Mesendoderm (in vitro differentiated cells): ENCODE measurements at regions not wholly inside any gene's neighbourhood (a gene's known extent, or its start where the extent isn't known, plus 50 kb on each side); places are given as distances from the start of the nearest gene placed in this dataset.

Source experiments
- DNase-seq: peaks from one replicate; pipeline ENCODE4 v3.0.0; 2013
- H2AK5ac ChIP-seq: 2 replicates; pipeline ENCODE4 v1.6.1; 2013; ENCODE audit warnings: low read length, inconsistent platforms
- H2BK120ac ChIP-seq: 2 replicates; pipeline ENCODE4 v1.6.1; 2013; ENCODE audit warnings: low read depth, mild to moderate bottlenecking, low read length, moderate library complexity, mixed read lengths
- H2BK15ac ChIP-seq: replicated peaks from 2 replicates; pipeline ENCODE4 v1.6.1; 2013; ENCODE audit warnings: low read depth, mild to moderate bottlenecking, moderate library complexity
- H2BK5ac ChIP-seq: 2 replicates; pipeline ENCODE4 v1.6.1; 2013; ENCODE audit warnings: low read length, inconsistent platforms
- H3K18ac ChIP-seq: 2 replicates; pipeline ENCODE4 v1.6.1; 2013; ENCODE audit warnings: mild to moderate bottlenecking, low read length, mixed read lengths
- H3K23ac ChIP-seq: one replicate; pipeline ENCODE4 v1.6.1; 2013; ENCODE audit warnings: low read length
- H3K27ac ChIP-seq: 2 replicates; pipeline ENCODE4 v1.5.1; 2013; ENCODE audit warnings: low read depth, mild to moderate bottlenecking, inconsistent platforms, low read length, moderate library complexity
- H3K27me3 ChIP-seq: 2 replicates; pipeline ENCODE4 v1.6.1; 2013; ENCODE audit warnings: low read length, control low read depth, mild to moderate bottlenecking, inconsistent platforms; ENCODE audit not compliant: insufficient read depth, poor library complexity
- H3K36me3 ChIP-seq: 2 replicates; pipeline ENCODE4 v1.6.1; 2013; ENCODE audit warnings: low read length, inconsistent platforms; ENCODE audit not compliant: control insufficient read depth, insufficient read depth
- H3K4ac ChIP-seq: one replicate; pipeline ENCODE4 v1.6.1; 2013; ENCODE audit warnings: low read depth, mild to moderate bottlenecking, low read length, moderate library complexity
- H3K4me1 ChIP-seq: 2 replicates; pipeline ENCODE4 v1.6.1; 2013; ENCODE audit warnings: low read depth, low read length, inconsistent platforms; ENCODE audit not compliant: control insufficient read depth
- H3K4me2 ChIP-seq: 2 replicates; pipeline ENCODE4 v1.6.1; 2013; ENCODE audit warnings: low read length
- H3K4me3 ChIP-seq: 2 replicates; pipeline ENCODE4 v1.5.1; 2013; ENCODE audit warnings: mild to moderate bottlenecking, low read length
- H3K56ac ChIP-seq: one replicate; pipeline ENCODE4 v1.6.1; 2013; ENCODE audit warnings: low read length
- H3K79me1 ChIP-seq: 2 replicates; pipeline ENCODE4 v1.6.1; 2013; ENCODE audit warnings: low read length, inconsistent platforms
- H3K79me2 ChIP-seq: 2 replicates; pipeline ENCODE4 v1.6.1; 2013; ENCODE audit warnings: mild to moderate bottlenecking, low read length; ENCODE audit not compliant: control insufficient read depth, insufficient read depth
- H3K9ac ChIP-seq: 2 replicates; pipeline ENCODE4 v1.6.1; 2013; ENCODE audit warnings: low read length, inconsistent platforms
- H4K5ac ChIP-seq: one replicate; pipeline ENCODE4 v1.6.1; 2013; ENCODE audit warnings: low read length
- H4K8ac ChIP-seq: one replicate; pipeline ENCODE4 v1.6.1; 2013; ENCODE audit warnings: low read depth, mild to moderate bottlenecking, control low read depth, low read length, moderate library complexity
- WGBS: extraction: QIAGEN DNeasy Blood & Tissue Kit; methylation state at CpG from one replicate; pipeline ENCODE4 v1.1.7; 2013; ENCODE audit warnings: low lambda C conversion rate, missing lambda C conversion rate; ENCODE audit not compliant: insufficient coverage; ENCODE audit errors: extremely low coverage; 5-methylcytosine and 5-hydroxymethylcytosine counted together

- Histone ChIP-seq H3K23ac (no peak overlapping the region), H3K56ac (no peak overlapping the region), H2AK5ac (no peak overlapping the region), H2BK5ac (no peak overlapping the region), H3K27ac (no peak overlapping the region), H3K4me3 (no peak overlapping the region), H2BK15ac (no peak overlapping the region), H4K8ac (no peak overlapping the region), H3K4ac (no peak overlapping the region), H3K4me2 (no peak overlapping the region), H4K5ac (no peak overlapping the region), H2BK120ac (no peak overlapping the region), H3K79me1 (no peaks in the 10 kb centered on the region), H3K36me3 (no peaks in the 10 kb centered on the region), H3K79me2 (no peaks in the 10 kb centered on the region), H3K9ac (no peak overlapping the region), H3K18ac (no peak overlapping the region), H3K4me1 (no peaks in the 10 kb centered on the region), H3K27me3 (no peaks in the 10 kb centered on the region)
- no CpG with 5 or more reads among the region's 4 CpGs for WGBS
- no peak for DNase-seq
These were observed 307.3 kb downstream of the RAPGEF2 start for GRCh38 chr4:159410076-159410777.

DNA sequence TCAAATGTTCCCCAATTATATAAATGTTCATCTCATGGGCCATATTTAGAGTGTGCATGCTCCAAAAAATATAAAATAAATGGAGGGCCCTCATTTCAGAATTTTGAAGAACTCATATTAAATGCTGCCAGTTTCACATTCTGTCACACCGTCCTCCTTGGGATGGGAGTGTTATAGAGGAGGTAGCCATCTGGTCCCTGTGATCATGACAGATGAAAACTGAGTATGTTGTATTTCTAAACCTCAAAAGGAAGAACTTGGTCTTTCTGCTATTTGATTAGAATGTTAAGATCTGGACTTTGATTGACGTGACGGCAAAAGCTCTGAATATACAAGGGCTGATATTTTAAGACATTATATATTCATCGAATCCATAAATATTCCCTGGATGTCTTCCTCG, 308.0 kb downstream of the RAPGEF2 start:
- H2AK5ac ChIP-seq: no peak overlapping the region
- no peak overlapping the region for H3K4me3 ChIP-seq
- WGBS: no CpG with 5 or more reads among the region's 5 CpGs
- no peak overlapping the region for H3K27ac ChIP-seq
- no peak overlapping the region for H2BK120ac ChIP-seq
- no peak overlapping the region for H2BK5ac ChIP-seq
- H3K27me3 ChIP-seq: no peaks in the 10 kb centered on the region
- H4K8ac ChIP-seq: no peak overlapping the region
- H3K23ac ChIP-seq: no peak overlapping the region
- H3K4ac ChIP-seq: no peak overlapping the region
- no peak overlapping the region for H3K56ac ChIP-seq
- H3K36me3 ChIP-seq: no peaks in the 10 kb centered on the region
- H3K79me1 ChIP-seq: no peaks in the 10 kb centered on the region
- H2BK15ac ChIP-seq: no peak overlapping the region
- H3K9ac ChIP-seq: no peak overlapping the region
- H3K18ac ChIP-seq: no peak overlapping the region
- H3K4me1 ChIP-seq: no peaks in the 10 kb centered on the region
- no peak overlapping the region for H4K5ac ChIP-seq
- no peak for DNase-seq
- no peaks in the 10 kb centered on the region for H3K79me2 ChIP-seq
- no peak overlapping the region for H3K4me2 ChIP-seq

- Histone ChIP-seq H3K23ac (no peak overlapping the region), H4K8ac (no peak overlapping the region), H3K4me1 (no peaks in the 10 kb centered on the region), H3K9ac (no peak overlapping the region), H3K4me3 (no peak overlapping the region), H3K4ac (no peak overlapping the region), H4K5ac (no peak overlapping the region), H3K18ac (no peak overlapping the region), H3K27me3 (no peaks in the 10 kb centered on the region), H2BK15ac (no peak overlapping the region), H3K4me2 (no peak overlapping the region), H3K36me3 (no peaks in the 10 kb centered on the region), H3K79me1 (no peaks in the 10 kb centered on the region), H2AK5ac (no peak overlapping the region), H2BK5ac (no peak overlapping the region), H3K27ac (no peak overlapping the region), H2BK120ac (no peak overlapping the region), H3K56ac (no peak overlapping the region), H3K79me2 (no peaks in the 10 kb centered on the region)
- DNase-seq: no peak
- no CpG with 5 or more reads among the region's 6 CpGs for WGBS
These were observed 310.5 kb downstream of the RAPGEF2 start for GRCh38 chr4:159413306-159413943.

- no CpG with 5 or more reads among the region's 4 CpGs for WGBS
- H2BK5ac ChIP-seq: no peak overlapping the region
- no peak overlapping the region for H3K4ac ChIP-seq
These were observed 311.4 kb downstream of the RAPGEF2 start for GRCh38 chr4:159414305-159414704.

GRCh38 chr4:159416073-159416472, 313.2 kb downstream of the RAPGEF2 start:
- Histone ChIP-seq H2BK120ac (no peak overlapping the region), H3K27ac (no peak overlapping the region), H2AK5ac (no peak overlapping the region), H4K5ac (no peak overlapping the region), H4K8ac (no peak overlapping the region), H3K79me2 (no peaks in the 10 kb centered on the region), H3K4me1 (no peaks in the 10 kb centered on the region), H3K4me2 (no peak overlapping the region), H3K79me1 (no peaks in the 10 kb centered on the region), H3K27me3 (no peaks in the 10 kb centered on the region), H2BK5ac (no peak overlapping the region), H3K4ac (no peak overlapping the region), H3K36me3 (no peaks in the 10 kb centered on the region), H3K23ac (no peak overlapping the region), H3K18ac (no peak overlapping the region), H3K4me3 (no peak overlapping the region), H2BK15ac (no peak overlapping the region), H3K9ac (no peak overlapping the region), H3K56ac (no peak overlapping the region)
- no CpG with 5 or more reads among the region's 2 CpGs for WGBS
- DNase-seq: no peak

More at GRCh38 chr4:159414305-159414704, 311.4 kb downstream of the RAPGEF2 start:
- no peak overlapping the region for H4K8ac ChIP-seq
- H2AK5ac ChIP-seq: no peak overlapping the region
- no peak overlapping the region for H3K4me3 ChIP-seq
- no peak overlapping the region for H3K27ac ChIP-seq
- H3K23ac ChIP-seq: no peak overlapping the region
- no peak overlapping the region for H4K5ac ChIP-seq
- H3K18ac ChIP-seq: no peak overlapping the region
- no peaks in the 10 kb centered on the region for H3K4me1 ChIP-seq
- H3K4me2 ChIP-seq: no peak overlapping the region
- no peak overlapping the region for H3K56ac ChIP-seq
- H3K79me2 ChIP-seq: no peaks in the 10 kb centered on the region
- no peaks in the 10 kb centered on the region for H3K36me3 ChIP-seq
- H2BK15ac ChIP-seq: no peak overlapping the region
- DNase-seq: no peak
- no peak overlapping the region for H3K9ac ChIP-seq
- no peaks in the 10 kb centered on the region for H3K79me1 ChIP-seq
- H2BK120ac ChIP-seq: no peak overlapping the region
- no peaks in the 10 kb centered on the region for H3K27me3 ChIP-seq
